PC-9 (cell line): ENCODE measurements at regions not wholly inside any gene's neighbourhood (a gene's known extent, or its start where the extent isn't known, plus 50 kb on each side); places are given as distances from the start of the nearest gene placed in this dataset.

Source experiments
- BruUV-seq: library from RNA; stranded (reverse); fragments of 400-500 nt; replicated peaks from 2 replicates; lab custom pipeline; 2021; lab: Mats Ljungman, UMichigan
- CTCF ChIA-PET: fragments of 300-600 bp; sonication (Branson Sonifier 250); formaldehyde crosslinking; loops from one replicate; lab custom pipeline; 2022; ENCODE audit warnings: antibody characterized with exemption; lab: Charles Lee
- POLR2A ChIA-PET: fragments of 300-600 bp; sonication (Branson Sonifier 250); formaldehyde crosslinking; loops from one replicate; lab custom pipeline; 2022; ENCODE audit warnings: antibody characterized with exemption; ENCODE audit not compliant: unreplicated experiment; lab: Charles Lee
- DNase-seq, 2 experiments: peaks; one replicate each; pipeline versions ENCODE4 v3.0.0 to v3.0.0-alpha.2; 2015 to 2022; ENCODE audit warnings: mixed read lengths in 1 of 2
- H2AFZ ChIP-seq: fragments of 200-600 bp; sonication (generic); 2 replicates; pipeline ENCODE4 v1.8.1; 2017; ENCODE audit warnings: antibody characterized with exemption
- H3F3A ChIP-seq: fragments of 200-600 bp; sonication (generic); 2 replicates; pipeline ENCODE4 v1.8.1; 2017; ENCODE audit warnings: antibody characterized with exemption, mild to moderate bottlenecking, low read depth; ENCODE audit not compliant: insufficient read depth
- H3K27ac ChIP-seq: fragments of 200-600 bp; sonication (generic); 2 replicates; pipeline ENCODE4 v1.6.1; 2016; ENCODE audit warnings: mixed run types
- H3K27me3 ChIP-seq: fragments of 200-600 bp; sonication (generic); 2 replicates; pipeline ENCODE4 v1.6.1; 2016; ENCODE audit warnings: low read depth, mixed run types; ENCODE audit not compliant: insufficient read depth
- H3K36me3 ChIP-seq: fragments of 200-600 bp; sonication (generic); 2 replicates; pipeline ENCODE4 v1.6.1; 2016; ENCODE audit warnings: low read depth, mixed run types
- H3K4me1 ChIP-seq: fragments of 200-600 bp; sonication (generic); replicated peaks from 2 replicates; pipeline ENCODE4 v1.6.1; 2016; ENCODE audit warnings: mixed run types; ENCODE audit not compliant: insufficient read depth
- H3K4me2 ChIP-seq: fragments of 200-600 bp; sonication (generic); 2 replicates; pipeline ENCODE4 v1.6.1; 2017; ENCODE audit warnings: mixed run types
- H3K4me3 ChIP-seq: fragments of 200-600 bp; sonication (generic); 2 replicates; pipeline ENCODE4 v1.6.1; 2016; ENCODE audit warnings: mixed run types
- H3K79me2 ChIP-seq: fragments of 200-600 bp; sonication (generic); 2 replicates; pipeline ENCODE4 v1.6.1; 2017; ENCODE audit warnings: low read depth, mixed run types
- H3K9me2 ChIP-seq: fragments of 200-600 bp; sonication (generic); 2 replicates; pipeline ENCODE4 v1.8.1; 2017; ENCODE audit warnings: mild to moderate bottlenecking; ENCODE audit not compliant: insufficient read depth
- H3K9me3 ChIP-seq: fragments of 200-600 bp; sonication (generic); 2 replicates; pipeline ENCODE4 v1.8.1; 2016; ENCODE audit warnings: low read depth; ENCODE audit not compliant: insufficient read depth
- H4K20me1 ChIP-seq: fragments of 200-600 bp; sonication (generic); 2 replicates; pipeline ENCODE4 v1.8.1; 2017; ENCODE audit not compliant: insufficient read depth
- EZH2 ChIP-seq: fragments of 200-600 bp; sonication (generic); IDR thresholded peaks from 2 replicates; pipeline ENCODE4 v1.8.0; 2017; ENCODE audit warnings: antibody characterized with exemption, low read depth
- intact Hi-C: fragments of 100-400 bp; cut with micrococcal nuclease; formaldehyde crosslinking; loops from one replicate; pipeline ENCODE4 v1.10.0; 2022; ENCODE audit not compliant: unreplicated experiment
- TF ChIP-seq, protein P1 (sequence below): fragments of 200-600 bp; sonication (generic); conservative IDR thresholded peaks from 2 replicates; pipeline ENCODE4 v1.6.1; 2017; ENCODE audit warnings: mixed run types, antibody characterized with exemption, mild to moderate bottlenecking, moderate library complexity

DNA sequence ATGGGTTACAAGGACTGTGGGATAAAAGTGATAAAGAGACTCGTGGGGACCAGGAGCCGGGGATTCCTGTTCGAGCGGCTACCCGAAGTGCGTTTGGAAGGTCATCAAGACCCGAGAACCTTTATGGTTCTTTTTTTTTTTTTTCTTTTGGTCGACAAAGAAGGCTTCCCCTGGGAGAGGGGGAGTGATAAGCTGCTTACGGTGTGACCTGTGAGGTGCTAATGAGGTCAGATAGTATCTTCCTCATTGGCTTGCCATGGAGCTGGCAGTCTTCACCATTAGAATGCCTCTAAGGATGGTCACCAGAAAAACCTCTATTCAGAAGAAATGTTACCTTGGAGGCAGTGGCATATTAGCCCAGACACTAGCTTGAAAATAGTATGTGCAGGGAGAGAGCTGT is 92.3 kb upstream of the STEAP4 start:
- Histone ChIP-seq H2AFZ (no peak overlapping the region), H3K27me3 (no peaks in the 10 kb centered on the region), H3K4me1 (no peaks in the 10 kb centered on the region), H3K4me3 (no peak overlapping the region), H3F3A (0 out of 2 replicates have a peak, but pooled peaks cover 3% of the 10 kb centered on the region), H4K20me1 (no peaks in the 10 kb centered on the region), H3K9me2 (no peaks in the 10 kb centered on the region), H3K9me3 (no peaks in the 10 kb centered on the region; the same call in 1 of the 2 replicates), H3K79me2 (no peaks in the 10 kb centered on the region), H3K36me3 (no peaks in the 10 kb centered on the region), H3K27ac (no peak overlapping the region), H3K4me2 (no peak overlapping the region)
- intact Hi-C loops: no loop called here
- CTCF ChIA-PET: no interaction called here
- POLR2A ChIA-PET: no interaction called here
- no peak for DNase-seq
- TF ChIP-seq, protein P1, sequence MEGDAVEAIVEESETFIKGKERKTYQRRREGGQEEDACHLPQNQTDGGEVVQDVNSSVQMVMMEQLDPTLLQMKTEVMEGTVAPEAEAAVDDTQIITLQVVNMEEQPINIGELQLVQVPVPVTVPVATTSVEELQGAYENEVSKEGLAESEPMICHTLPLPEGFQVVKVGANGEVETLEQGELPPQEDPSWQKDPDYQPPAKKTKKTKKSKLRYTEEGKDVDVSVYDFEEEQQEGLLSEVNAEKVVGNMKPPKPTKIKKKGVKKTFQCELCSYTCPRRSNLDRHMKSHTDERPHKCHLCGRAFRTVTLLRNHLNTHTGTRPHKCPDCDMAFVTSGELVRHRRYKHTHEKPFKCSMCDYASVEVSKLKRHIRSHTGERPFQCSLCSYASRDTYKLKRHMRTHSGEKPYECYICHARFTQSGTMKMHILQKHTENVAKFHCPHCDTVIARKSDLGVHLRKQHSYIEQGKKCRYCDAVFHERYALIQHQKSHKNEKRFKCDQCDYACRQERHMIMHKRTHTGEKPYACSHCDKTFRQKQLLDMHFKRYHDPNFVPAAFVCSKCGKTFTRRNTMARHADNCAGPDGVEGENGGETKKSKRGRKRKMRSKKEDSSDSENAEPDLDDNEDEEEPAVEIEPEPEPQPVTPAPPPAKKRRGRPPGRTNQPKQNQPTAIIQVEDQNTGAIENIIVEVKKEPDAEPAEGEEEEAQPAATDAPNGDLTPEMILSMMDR: no peak
- no peak for TF ChIP-seq EZH2
- no TSS peak for BruUV-seq

DNA sequence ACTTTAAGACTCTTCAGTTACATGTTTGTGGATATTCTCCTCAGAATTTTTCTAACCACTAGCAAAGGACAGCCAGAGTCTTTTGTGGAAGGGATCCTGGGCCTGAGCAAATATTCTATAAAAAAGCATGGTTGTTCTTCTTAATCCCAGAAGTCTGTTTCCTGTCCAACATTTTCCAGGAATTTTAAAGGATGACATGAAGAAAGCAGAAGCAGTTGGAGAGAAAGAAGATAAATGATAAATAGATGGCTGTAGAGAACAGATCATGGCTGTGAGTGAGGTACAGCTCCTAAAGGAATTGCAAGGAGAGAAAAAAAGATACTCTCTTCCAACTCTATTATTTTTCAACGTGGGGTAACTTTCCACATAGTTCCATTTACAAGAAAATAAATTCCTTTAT is 91.8 kb upstream of the STEAP4 start:
- no TSS peak for BruUV-seq
- no peaks in the 10 kb centered on the region for H3K36me3 ChIP-seq
- H3K4me1 ChIP-seq: no peaks in the 10 kb centered on the region
- H2AFZ ChIP-seq: no peak overlapping the region
- no peaks in the 10 kb centered on the region for H4K20me1 ChIP-seq
- H3F3A ChIP-seq: 0 out of 2 replicates have a peak, but pooled peaks cover 3% of the 10 kb centered on the region
- H3K9me2 ChIP-seq: no peaks in the 10 kb centered on the region
- H3K79me2 ChIP-seq: no peaks in the 10 kb centered on the region
- no peak overlapping the region for H3K27ac ChIP-seq
- POLR2A ChIA-PET: no interaction called here
- intact Hi-C loops: no loop called here
- TF ChIP-seq, protein P1: no peak
- no peak for TF ChIP-seq EZH2
- CTCF ChIA-PET: no interaction called here
- no peak overlapping the region for H3K4me3 ChIP-seq
- DNase-seq: no peak
- no peaks in the 10 kb centered on the region for H3K27me3 ChIP-seq
- no peaks in the 10 kb centered on the region; the same call in 1 of the 2 replicates for H3K9me3 ChIP-seq
- no peak overlapping the region for H3K4me2 ChIP-seq

DNA sequence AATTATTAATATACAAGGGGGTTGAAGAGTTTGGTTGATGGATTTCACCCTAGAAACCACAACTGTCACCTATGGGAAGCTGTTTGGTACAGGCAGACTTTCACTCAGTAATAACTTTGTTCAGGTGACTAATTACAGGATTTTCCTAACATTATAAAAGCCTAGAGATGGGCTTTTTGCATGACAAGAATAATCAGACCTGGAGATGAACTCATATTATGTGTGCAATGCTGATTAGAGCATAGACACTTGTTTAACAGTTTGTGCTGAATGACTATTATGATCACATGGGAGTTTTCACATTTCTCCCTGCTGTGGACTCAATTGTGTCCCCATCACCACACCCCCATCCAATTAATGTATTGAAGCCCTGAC is 90.2 kb upstream of the STEAP4 start:
- Histone ChIP-seq H3K4me1 (no peaks in the 10 kb centered on the region), H3F3A (no peaks in the 10 kb centered on the region), H3K36me3 (no peaks in the 10 kb centered on the region), H3K9me3 (no peaks in the 10 kb centered on the region; the same call in 1 of the 2 replicates), H3K4me3 (no peak overlapping the region), H3K79me2 (no peaks in the 10 kb centered on the region), H3K27me3 (no peaks in the 10 kb centered on the region), H3K4me2 (no peak overlapping the region), H4K20me1 (no peaks in the 10 kb centered on the region), H2AFZ (no peak overlapping the region), H3K9me2 (no peaks in the 10 kb centered on the region), H3K27ac (no peak overlapping the region)
- TF ChIP-seq, protein P1: no peak
- TF ChIP-seq EZH2: no peak
- no peak for DNase-seq
- intact Hi-C loops: no loop called here
- POLR2A ChIA-PET: no interaction called here
- BruUV-seq: no TSS peak
- CTCF ChIA-PET: no interaction called here
